Rectal smooth muscle tissue (tissue), 1 donor: ENCODE measurements at regions not wholly inside any gene's neighbourhood (a gene's known extent, or its start where the extent isn't known, plus 50 kb on each side); places are given as distances from the start of the nearest gene placed in this dataset.

ENCODE experiments used
- H3K27ac ChIP-seq: one replicate; pipeline ENCODE4 v1.7.0; 2013; ENCODE audit warnings: low read depth, low read length, inconsistent platforms
- H3K27me3 ChIP-seq: one replicate; pipeline ENCODE4 v1.7.0; 2013; ENCODE audit warnings: low read length; ENCODE audit not compliant: control insufficient read depth, insufficient read depth
- H3K36me3 ChIP-seq: one replicate; pipeline ENCODE4 v1.7.0; 2013; ENCODE audit warnings: low read length; ENCODE audit not compliant: control insufficient read depth, insufficient read depth
- H3K4me1 ChIP-seq: one replicate; pipeline ENCODE4 v1.7.0; 2013; ENCODE audit warnings: low read length; ENCODE audit not compliant: control insufficient read depth, insufficient read depth
- H3K4me3 ChIP-seq: one replicate; pipeline ENCODE4 v1.7.0; 2013; ENCODE audit warnings: low read length
- H3K9ac ChIP-seq: one replicate; pipeline ENCODE4 v1.7.0; 2013; ENCODE audit warnings: low read length

- H3K27ac ChIP-seq: no peak overlapping the region
- no peak overlapping the region for H3K4me3 ChIP-seq
- H3K4me1 ChIP-seq: no peaks in the 10 kb centered on the region
- peaks cover 2% of the 10 kb centered on the region for H3K27me3 ChIP-seq
- no peaks in the 10 kb centered on the region for H3K36me3 ChIP-seq
- H3K9ac ChIP-seq: no peak overlapping the region
These were observed 181.5 kb downstream of the OLFM1 start for GRCh38 chr9:135268981-135269380.

- H3K27me3 ChIP-seq: peaks cover 2% of the 10 kb centered on the region
- no peaks in the 10 kb centered on the region for H3K36me3 ChIP-seq
- H3K4me3 ChIP-seq: no peak overlapping the region
- H3K27ac ChIP-seq: no peak overlapping the region
- H3K4me1 ChIP-seq: no peaks in the 10 kb centered on the region
- H3K9ac ChIP-seq: no peak overlapping the region
These were observed 182.7 kb downstream of the OLFM1 start for GRCh38 chr9:135269912-135270830.

GRCh38 chr9:135271425-135271824, 184.0 kb downstream of the OLFM1 start:
- Histone ChIP-seq H3K36me3 (no peaks in the 10 kb centered on the region), H3K4me1 (no peaks in the 10 kb centered on the region), H3K4me3 (no peak overlapping the region), H3K27ac (no peak overlapping the region), H3K27me3 (peaks cover 2% of the 10 kb centered on the region), H3K9ac (no peak overlapping the region)

- Histone ChIP-seq H3K4me3 (no peak overlapping the region), H3K4me1 (no peaks in the 10 kb centered on the region), H3K27ac (no peak overlapping the region), H3K36me3 (no peaks in the 10 kb centered on the region), H3K9ac (no peak overlapping the region), H3K27me3 (no peaks in the 10 kb centered on the region)
These were observed 185.1 kb downstream of the OLFM1 start for GRCh38 chr9:135272608-135273007.

GRCh38 chr9:135273008-135273407, 185.5 kb downstream of the OLFM1 start:
- Histone ChIP-seq H3K27ac (no peak overlapping the region), H3K36me3 (no peaks in the 10 kb centered on the region), H3K4me1 (no peaks in the 10 kb centered on the region), H3K27me3 (no peaks in the 10 kb centered on the region), H3K4me3 (no peak overlapping the region), H3K9ac (no peak overlapping the region)

GRCh38 chr9:135275163-135275562, 187.7 kb downstream of the OLFM1 start:
- H3K27ac ChIP-seq: no peak overlapping the region
- no peak overlapping the region for H3K4me3 ChIP-seq
- no peaks in the 10 kb centered on the region for H3K4me1 ChIP-seq
- no peaks in the 10 kb centered on the region for H3K27me3 ChIP-seq
- no peaks in the 10 kb centered on the region for H3K36me3 ChIP-seq
- H3K9ac ChIP-seq: no peak overlapping the region

- Histone ChIP-seq H3K4me3 (no peak overlapping the region), H3K36me3 (no peaks in the 10 kb centered on the region), H3K27ac (no peak overlapping the region), H3K27me3 (no peaks in the 10 kb centered on the region), H3K9ac (no peak overlapping the region), H3K4me1 (no peaks in the 10 kb centered on the region)
These were observed 188.3 kb downstream of the OLFM1 start for GRCh38 chr9:135275571-135276289.

- Histone ChIP-seq H3K9ac (no peak overlapping the region), H3K27me3 (no peaks in the 10 kb centered on the region), H3K36me3 (no peaks in the 10 kb centered on the region), H3K4me1 (no peaks in the 10 kb centered on the region), H3K27ac (no peak overlapping the region), H3K4me3 (no peak overlapping the region)
These were observed 190.0 kb downstream of the OLFM1 start for GRCh38 chr9:135277219-135278201.

GRCh38 chr9:135278586-135278985, 191.1 kb downstream of the OLFM1 start:
- H3K27ac ChIP-seq: no peak overlapping the region
- H3K27me3 ChIP-seq: no peaks in the 10 kb centered on the region
- H3K36me3 ChIP-seq: no peaks in the 10 kb centered on the region
- no peak overlapping the region for H3K9ac ChIP-seq
- no peaks in the 10 kb centered on the region for H3K4me1 ChIP-seq
- no peak overlapping the region for H3K4me3 ChIP-seq

- H3K27ac ChIP-seq: no peak overlapping the region
- no peaks in the 10 kb centered on the region for H3K27me3 ChIP-seq
- no peak overlapping the region for H3K9ac ChIP-seq
- no peak overlapping the region for H3K4me3 ChIP-seq
- no peaks in the 10 kb centered on the region for H3K4me1 ChIP-seq
- no peaks in the 10 kb centered on the region for H3K36me3 ChIP-seq
These were observed 191.9 kb downstream of the OLFM1 start for GRCh38 chr9:135279385-135279784.

- H3K27ac ChIP-seq: no peak overlapping the region
- no peaks in the 10 kb centered on the region for H3K27me3 ChIP-seq
- H3K36me3 ChIP-seq: no peaks in the 10 kb centered on the region
These were observed 192.4 kb downstream of the OLFM1 start for GRCh38 chr9:135279834-135280393.

GRCh38 chr9:135280666-135281065, 193.2 kb downstream of the OLFM1 start:
- Histone ChIP-seq H3K9ac (no peak overlapping the region), H3K27ac (no peak overlapping the region), H3K4me3 (no peak overlapping the region), H3K36me3 (no peaks in the 10 kb centered on the region), H3K27me3 (no peaks in the 10 kb centered on the region), H3K4me1 (no peaks in the 10 kb centered on the region)

More at GRCh38 chr9:135279834-135280393, 192.4 kb downstream of the OLFM1 start:
- no peaks in the 10 kb centered on the region for H3K4me1 ChIP-seq
- no peak overlapping the region for H3K4me3 ChIP-seq
- no peak overlapping the region for H3K9ac ChIP-seq
